SK-N-SH treated with all-trans-retinoic acid at 6 μM for 48 hours (cell line): ENCODE measurements at regions not wholly inside any gene's neighbourhood (a gene's known extent, or its start where the extent isn't known, plus 50 kb on each side); places are given as distances from the start of the nearest gene placed in this dataset.

Experiments
- BACH2 ChIP-seq: fragments of 250-450 bp; sonication (Bioruptor Pico); IDR thresholded peaks from 2 replicates; pipeline ENCODE4 v1.9.0; 2021; ENCODE audit warnings: mild to moderate bottlenecking, borderline replicate concordance
- ESRRG ChIP-seq: fragments of 250-450 bp; sonication (Bioruptor Pico); IDR thresholded peaks from 2 replicates; pipeline ENCODE4 v1.6.1; 2021; ENCODE audit warnings: mild to moderate bottlenecking
- ISL1 ChIP-seq: fragments of 250-450 bp; sonication (Bioruptor Pico); IDR thresholded peaks from 2 replicates; pipeline ENCODE4 v2.1.2; 2022; ENCODE audit warnings: mild to moderate bottlenecking, moderate library complexity
- OSR1 ChIP-seq: fragments of 250-450 bp; sonication (Bioruptor Pico); IDR thresholded peaks from 2 replicates; pipeline ENCODE4 v1.8.0; 2022; ENCODE audit warnings: moderate library complexity, mild to moderate bottlenecking, inconsistent platforms
- PPARA ChIP-seq: fragments of 250-450 bp; sonication (Bioruptor Pico); IDR thresholded peaks from 2 replicates; pipeline ENCODE4 v1.5.0; 2020; ENCODE audit warnings: mild to moderate bottlenecking, borderline replicate concordance
- SNAI2 ChIP-seq: fragments of 250-450 bp; sonication (Bioruptor Pico); IDR thresholded peaks from 2 replicates; pipeline ENCODE4 v1.5.0; 2020; ENCODE audit warnings: mild to moderate bottlenecking, moderate library complexity
- TCF4 ChIP-seq: fragments of 250-450 bp; sonication (Bioruptor Pico); IDR thresholded peaks from 2 replicates; pipeline ENCODE4 v1.8.0; 2021; ENCODE audit warnings: mild to moderate bottlenecking, moderate library complexity, borderline replicate concordance
- TOX ChIP-seq: fragments of 250-450 bp; sonication (Bioruptor Pico); IDR thresholded peaks from 2 replicates; pipeline ENCODE4 v1.8.0; 2021; ENCODE audit warnings: mild to moderate bottlenecking, moderate library complexity, borderline replicate concordance
- ZFP30 ChIP-seq: fragments of 450-650 bp; formaldehyde crosslinking; IDR thresholded peaks from 2 replicates; pipeline ENCODE4 v1.5.0; 2022; ENCODE audit warnings: mild to moderate bottlenecking, moderate library complexity
- ZNF565 ChIP-seq: fragments of 450-650 bp; formaldehyde crosslinking; conservative IDR thresholded peaks from 2 replicates; pipeline ENCODE4 v1.5.0; 2020; ENCODE audit warnings: low read depth, mild to moderate bottlenecking, moderate library complexity
- ZNF8 ChIP-seq: fragments of 450-650 bp; formaldehyde crosslinking; IDR thresholded peaks from 2 replicates; pipeline ENCODE4 v1.5.0; 2020; ENCODE audit warnings: mild to moderate bottlenecking, moderate library complexity
- TF ChIP-seq, protein P1 (sequence below): fragments of 250-450 bp; sonication (Bioruptor Pico); IDR thresholded peaks from 2 replicates; pipeline ENCODE4 v1.8.0; 2020; ENCODE audit warnings: mild to moderate bottlenecking, moderate library complexity, borderline replicate concordance
- TF ChIP-seq, protein P2 (sequence below): fragments of 250-450 bp; sonication (Bioruptor Pico); IDR thresholded peaks from 2 replicates; pipeline ENCODE4 v1.5.0; 2020; ENCODE audit warnings: mild to moderate bottlenecking, moderate library complexity

DNA sequence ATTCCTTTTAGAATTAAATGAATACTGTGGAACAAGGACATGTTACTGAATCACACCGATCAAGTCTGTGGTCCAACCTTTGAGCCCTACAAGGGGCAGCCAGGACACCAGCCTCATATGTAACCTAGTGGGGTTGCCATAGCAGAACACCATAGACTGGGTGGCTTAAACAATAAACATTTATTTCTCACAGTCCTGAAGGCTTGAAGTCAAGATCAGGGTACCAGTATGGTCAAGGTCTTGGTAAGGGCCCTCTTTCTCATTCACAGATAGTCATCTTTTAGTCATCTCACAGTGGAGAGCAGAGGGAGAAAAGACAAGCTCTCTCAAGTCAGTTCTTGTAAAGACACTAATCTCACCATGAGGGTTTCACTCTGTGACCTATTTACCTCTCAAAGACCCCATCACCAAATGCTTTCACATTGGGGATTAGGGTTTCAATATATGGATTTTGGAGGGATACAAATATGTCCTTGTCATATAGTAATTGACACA is 422.5 kb downstream of the GADD45G start:
- TF ChIP-seq ZFP30 (CRISPR knock-in tag) (no peak), TOX (no peak), ZNF8 (CRISPR knock-in tag) (no peak), ESRRG (CRISPR knock-in tag) (no peak), OSR1 (CRISPR knock-in tag) (no peak), TCF4 (CRISPR knock-in tag) (no peak), BACH2 (no peak), PPARA (CRISPR knock-in tag) (no peak), SNAI2 (CRISPR knock-in tag) (no peak), ISL1 (no peak), ZNF565 (CRISPR knock-in tag) (no peak)
- TF ChIP-seq, protein P1, sequence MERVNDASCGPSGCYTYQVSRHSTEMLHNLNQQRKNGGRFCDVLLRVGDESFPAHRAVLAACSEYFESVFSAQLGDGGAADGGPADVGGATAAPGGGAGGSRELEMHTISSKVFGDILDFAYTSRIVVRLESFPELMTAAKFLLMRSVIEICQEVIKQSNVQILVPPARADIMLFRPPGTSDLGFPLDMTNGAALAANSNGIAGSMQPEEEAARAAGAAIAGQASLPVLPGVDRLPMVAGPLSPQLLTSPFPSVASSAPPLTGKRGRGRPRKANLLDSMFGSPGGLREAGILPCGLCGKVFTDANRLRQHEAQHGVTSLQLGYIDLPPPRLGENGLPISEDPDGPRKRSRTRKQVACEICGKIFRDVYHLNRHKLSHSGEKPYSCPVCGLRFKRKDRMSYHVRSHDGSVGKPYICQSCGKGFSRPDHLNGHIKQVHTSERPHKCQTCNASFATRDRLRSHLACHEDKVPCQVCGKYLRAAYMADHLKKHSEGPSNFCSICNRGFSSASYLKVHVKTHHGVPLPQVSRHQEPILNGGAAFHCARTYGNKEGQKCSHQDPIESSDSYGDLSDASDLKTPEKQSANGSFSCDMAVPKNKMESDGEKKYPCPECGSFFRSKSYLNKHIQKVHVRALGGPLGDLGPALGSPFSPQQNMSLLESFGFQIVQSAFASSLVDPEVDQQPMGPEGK (CRISPR knock-in tag) = no peak
- TF ChIP-seq, protein P2, sequence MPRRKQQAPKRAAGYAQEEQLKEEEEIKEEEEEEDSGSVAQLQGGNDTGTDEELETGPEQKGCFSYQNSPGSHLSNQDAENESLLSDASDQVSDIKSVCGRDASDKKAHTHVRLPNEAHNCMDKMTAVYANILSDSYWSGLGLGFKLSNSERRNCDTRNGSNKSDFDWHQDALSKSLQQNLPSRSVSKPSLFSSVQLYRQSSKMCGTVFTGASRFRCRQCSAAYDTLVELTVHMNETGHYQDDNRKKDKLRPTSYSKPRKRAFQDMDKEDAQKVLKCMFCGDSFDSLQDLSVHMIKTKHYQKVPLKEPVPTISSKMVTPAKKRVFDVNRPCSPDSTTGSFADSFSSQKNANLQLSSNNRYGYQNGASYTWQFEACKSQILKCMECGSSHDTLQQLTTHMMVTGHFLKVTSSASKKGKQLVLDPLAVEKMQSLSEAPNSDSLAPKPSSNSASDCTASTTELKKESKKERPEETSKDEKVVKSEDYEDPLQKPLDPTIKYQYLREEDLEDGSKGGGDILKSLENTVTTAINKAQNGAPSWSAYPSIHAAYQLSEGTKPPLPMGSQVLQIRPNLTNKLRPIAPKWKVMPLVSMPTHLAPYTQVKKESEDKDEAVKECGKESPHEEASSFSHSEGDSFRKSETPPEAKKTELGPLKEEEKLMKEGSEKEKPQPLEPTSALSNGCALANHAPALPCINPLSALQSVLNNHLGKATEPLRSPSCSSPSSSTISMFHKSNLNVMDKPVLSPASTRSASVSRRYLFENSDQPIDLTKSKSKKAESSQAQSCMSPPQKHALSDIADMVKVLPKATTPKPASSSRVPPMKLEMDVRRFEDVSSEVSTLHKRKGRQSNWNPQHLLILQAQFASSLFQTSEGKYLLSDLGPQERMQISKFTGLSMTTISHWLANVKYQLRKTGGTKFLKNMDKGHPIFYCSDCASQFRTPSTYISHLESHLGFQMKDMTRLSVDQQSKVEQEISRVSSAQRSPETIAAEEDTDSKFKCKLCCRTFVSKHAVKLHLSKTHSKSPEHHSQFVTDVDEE (CRISPR knock-in tag) = no peak
